SK-N-SH (cell line): ENCODE measurements at regions not wholly inside any gene's neighbourhood (a gene's known extent, or its start where the extent isn't known, plus 50 kb on each side); places are given as distances from the start of the nearest gene placed in this dataset.

Experiments
- CTCF ChIA-PET: fragments of 300-600, 350-600 bp; formaldehyde crosslinking; extraction: SDS; loops from one replicate; lab custom pipeline; 2021; lab: Yijun Ruan, JAX
- POLR2A ChIA-PET: fragments of 350-600 bp; sonication (Branson Sonifier 250); formaldehyde crosslinking; extraction: SDS; loops from one replicate; lab custom pipeline; 2020; ENCODE audit warnings: antibody characterized with exemption, inconsistent platforms; lab: Yijun Ruan, JAX
- DNase-seq: peaks from one replicate; pipeline ENCODE4 v3.0.0; 2012
- H2AFZ ChIP-seq: fragments of 200-600 bp; sonication (generic); 2 replicates; pipeline ENCODE4 v1.8.1; 2016; ENCODE audit warnings: antibody characterized with exemption, mild to moderate bottlenecking, low read depth
- H3F3A ChIP-seq: fragments of 200-600 bp; sonication (generic); replicated peaks from 2 replicates; pipeline ENCODE3; 2016; ENCODE audit warnings: antibody characterized with exemption, mild to moderate bottlenecking; ENCODE audit not compliant: insufficient read depth
- H3K27ac ChIP-seq, 2 experiments: fragments of 200-500 bp in 1 of 2; fragments of 200-600 bp in 1 of 2; sonication (Bioruptor generic) in 1 of 2; sonication (generic), shearing (Covaris generic) in 1 of 2; 2 replicates each; pipeline versions ENCODE4 v1.5.1 to v1.6.1; 2014 to 2016; ENCODE audit warnings: low read depth in 2 of 2, inconsistent platforms in 1 of 2, low read length in 1 of 2, mild to moderate bottlenecking in 1 of 2, mixed read lengths in 1 of 2
- H3K27me3 ChIP-seq: fragments of 200-600 bp; sonication (generic), shearing (Covaris generic); 2 replicates; pipeline ENCODE4 v1.6.1; 2016; ENCODE audit warnings: mixed run types; ENCODE audit not compliant: insufficient read depth
- H3K36me3 ChIP-seq, 2 experiments: fragments of 200-500 bp in 1 of 2; fragments of 200-600 bp in 1 of 2; sonication (Bioruptor generic) in 1 of 2; sonication (generic) in 1 of 2; replicated peaks in 1 of 2; 2 replicates each; pipeline versions ENCODE3 to v1.5.1; 2014 to 2016; ENCODE audit warnings: low read length in 1 of 2, mild to moderate bottlenecking in 1 of 2; ENCODE audit not compliant: insufficient read depth in 2 of 2, control insufficient read depth in 1 of 2
- H3K4me1 ChIP-seq, 2 experiments: fragments of 200-500 bp in 1 of 2; fragments of 200-600 bp in 1 of 2; sonication (Bioruptor generic) in 1 of 2; sonication (generic), shearing (Covaris generic) in 1 of 2; 2 replicates each; pipeline versions ENCODE4 v1.5.1 to v1.6.1; 2014 to 2016; ENCODE audit warnings: low read depth in 1 of 2, low read length in 1 of 2, mixed run types in 1 of 2; ENCODE audit not compliant: insufficient read depth in 2 of 2, control insufficient read depth in 1 of 2
- H3K4me2 ChIP-seq: fragments of 200-600 bp; sonication (generic), shearing (Covaris generic); 2 replicates; pipeline ENCODE4 v1.6.1; 2017; ENCODE audit warnings: mixed run types
- H3K4me3 ChIP-seq, 2 experiments: fragments of 200-500 bp in 1 of 2; fragments of 200-600 bp in 1 of 2; sonication (Bioruptor generic) in 1 of 2; sonication (generic), shearing (Covaris generic) in 1 of 2; 2 replicates each; pipeline versions ENCODE4 v1.5.1 to v1.8.1; 2014 to 2016; ENCODE audit warnings: low read depth in 2 of 2, inconsistent platforms in 1 of 2, low read length in 1 of 2, mild to moderate bottlenecking in 1 of 2, mixed read lengths in 1 of 2, moderate library complexity in 1 of 2
- H3K79me2 ChIP-seq: fragments of 200-600 bp; sonication (generic); 2 replicates; pipeline ENCODE4 v1.8.1; 2017; ENCODE audit warnings: mild to moderate bottlenecking; ENCODE audit not compliant: insufficient read depth
- H3K9ac ChIP-seq: fragments of 200-600 bp; sonication (generic); 2 replicates; pipeline ENCODE4 v1.6.1; 2017; ENCODE audit warnings: mixed run types
- H3K9me2 ChIP-seq: fragments of 200-600 bp; sonication (generic); 2 replicates; pipeline ENCODE4 v1.6.1; 2017; ENCODE audit warnings: mixed run types
- H3K9me3 ChIP-seq: fragments of 200-600 bp; sonication (generic); 2 replicates; pipeline ENCODE4 v1.6.1; 2017; ENCODE audit warnings: mixed run types, mild to moderate bottlenecking, moderate library complexity
- H4K20me1 ChIP-seq: fragments of 200-600 bp; sonication (generic); 2 replicates; pipeline ENCODE4 v1.6.1; 2017; ENCODE audit warnings: mild to moderate bottlenecking, mixed run types; ENCODE audit not compliant: insufficient read depth
- CHD2 ChIP-seq: fragments of 150-350 bp; IDR thresholded peaks from 2 replicates; pipeline ENCODE4 v1.6.1; 2018; ENCODE audit warnings: low read length; ENCODE audit not compliant: partially characterized antibody
- EP300 ChIP-seq, 2 experiments: IDR thresholded peaks; 2 replicates each; pipeline versions ENCODE4 v1.4.0 to v1.6.1; 2012; ENCODE audit warnings: borderline replicate concordance in 1 of 2, low read depth in 1 of 2, low read length in 1 of 2
- EZH2phosphoT487 ChIP-seq: fragments of 200-600 bp; sonication (generic); IDR thresholded peaks from 2 replicates; pipeline ENCODE4 v1.6.1; 2017; ENCODE audit warnings: low read depth, mixed run types, mild to moderate bottlenecking, antibody characterized with exemption, moderate library complexity, borderline replicate concordance
- FOSL2 ChIP-seq: IDR thresholded peaks from 2 replicates; pipeline ENCODE4 v1.4.0; 2012; ENCODE audit warnings: low read depth, mild to moderate bottlenecking, moderate library complexity, borderline replicate concordance
- FOXJ3 ChIP-seq: sonication (generic); formaldehyde crosslinking; IDR thresholded peaks from 2 replicates; pipeline ENCODE4 v1.5.1; 2020; ENCODE audit warnings: mild to moderate bottlenecking, missing genetic modification reagents
- FOXM1 ChIP-seq: IDR thresholded peaks from 2 replicates; pipeline ENCODE4 v1.4.0; 2012; ENCODE audit warnings: low read depth, mild to moderate bottlenecking
- GABPA ChIP-seq: IDR thresholded peaks from 2 replicates; pipeline ENCODE4 v1.4.0; 2012; ENCODE audit warnings: low read depth, mild to moderate bottlenecking
- JUND ChIP-seq: IDR thresholded peaks from 2 replicates; pipeline ENCODE4 v1.4.0; 2012
- MXI1 ChIP-seq: IDR thresholded peaks from 2 replicates; pipeline ENCODE4 v1.6.1; 2012; ENCODE audit warnings: mild to moderate bottlenecking, low read depth, low read length, improper control_type of control experiment
- POLR2AphosphoS5 ChIP-seq: IDR thresholded peaks from 2 replicates; pipeline ENCODE4 v1.6.1; 2012; ENCODE audit warnings: low read depth, low read length
- RAD21 ChIP-seq: IDR thresholded peaks from 2 replicates; pipeline ENCODE4 v1.6.1; 2012; ENCODE audit warnings: mild to moderate bottlenecking, low read length
- RCOR1 ChIP-seq: fragments of 150-350 bp; IDR thresholded peaks from 2 replicates; pipeline ENCODE4 v1.6.1; 2017; ENCODE audit warnings: antibody characterized with exemption, low read length
- RFX5 ChIP-seq: IDR thresholded peaks from 2 replicates; pipeline ENCODE4 v1.6.1; 2012; ENCODE audit warnings: mild to moderate bottlenecking, improper control_type of control experiment, low read length
- RXRA ChIP-seq: IDR thresholded peaks from 2 replicates; pipeline ENCODE4 v1.4.0; 2012; ENCODE audit warnings: low read depth, mild to moderate bottlenecking, borderline replicate concordance
- SIN3A ChIP-seq: IDR thresholded peaks from 2 replicates; pipeline ENCODE4 v1.6.1; 2012; ENCODE audit warnings: low read depth, mild to moderate bottlenecking, low read length, moderate library complexity, borderline replicate concordance
- SMC3 ChIP-seq: IDR thresholded peaks from 2 replicates; pipeline ENCODE4 v1.6.1; 2012; ENCODE audit warnings: low read depth, low read length, improper control_type of control experiment
- TEAD4 ChIP-seq: IDR thresholded peaks from 2 replicates; pipeline ENCODE4 v1.4.0; 2012; ENCODE audit warnings: mild to moderate bottlenecking, borderline replicate concordance; ENCODE audit not compliant: insufficient read depth
- YY1 ChIP-seq: IDR thresholded peaks from 2 replicates; pipeline ENCODE4 v1.4.0; 2012; ENCODE audit warnings: low read depth, mild to moderate bottlenecking
- WGBS: methylation state at CpG from one replicate; pipeline ENCODE4 v1.1.6; 2017; ENCODE audit warnings: low lambda C conversion rate; 5-methylcytosine and 5-hydroxymethylcytosine counted together
- TF ChIP-seq, protein P1 (sequence below): IDR thresholded peaks from 2 replicates; pipeline ENCODE4 v1.4.0; 2012; ENCODE audit warnings: low read depth, borderline replicate concordance
- TF ChIP-seq, protein P2 (sequence below): IDR thresholded peaks from 2 replicates; pipeline ENCODE4 v1.4.0; 2012; ENCODE audit warnings: low read depth

DNA sequence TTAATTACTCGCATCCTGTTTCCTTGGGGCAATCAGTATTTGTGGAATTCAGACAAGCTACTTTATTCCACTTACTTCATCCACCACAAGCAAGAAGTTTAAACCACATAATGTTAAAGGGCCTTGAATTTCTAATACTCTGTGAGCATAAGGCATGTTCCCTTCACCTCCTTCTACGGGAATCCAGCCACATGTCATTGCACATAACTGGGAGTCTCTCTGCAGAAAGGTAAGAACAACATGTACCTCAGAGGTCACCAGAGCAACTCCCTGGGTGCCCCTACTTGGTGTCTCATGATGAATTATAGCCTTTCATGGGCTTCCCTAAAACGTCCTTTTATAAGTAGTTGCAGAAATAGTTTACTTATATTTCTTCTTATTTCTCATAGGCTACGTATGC lies 553.2 kb downstream of the DTWD2 start:
- H3F3A ChIP-seq: no peaks in the 10 kb centered on the region
- no peaks in the 10 kb centered on the region for H3K9me2 ChIP-seq
- no peaks in the 10 kb centered on the region for H4K20me1 ChIP-seq
- no peak overlapping the region for H2AFZ ChIP-seq
- ChIA-PET CTCF (no interaction called here), POLR2A (no interaction called here)
- H3K27ac ChIP-seq: no peak overlapping the region
- TF ChIP-seq TEAD4 (no peak), YY1 (no peak), MXI1 (no peak), JUND (no peak), FOSL2 (no peak), SMC3 (no peak), CHD2 (no peak), EZH2phosphoT487 (no peak), GABPA (no peak), FOXM1 (no peak), RXRA (no peak), FOXJ3 (no peak), RCOR1 (no peak)
- no peaks in the 10 kb centered on the region for H3K4me1 ChIP-seq
- no peaks in the 10 kb centered on the region; the same call in 1 of the 2 replicates for H3K9me3 ChIP-seq
- H3K79me2 ChIP-seq: no peaks in the 10 kb centered on the region
- H3K36me3 ChIP-seq: no peaks in the 10 kb centered on the region
- DNase-seq: no peak
- H3K4me2 ChIP-seq: no peak overlapping the region
- 42% methylated on average over 4 of the region's 4 CpGs for WGBS
- H3K27me3 ChIP-seq: no peaks in the 10 kb centered on the region
- no peak overlapping the region for H3K4me3 ChIP-seq
- H3K9ac ChIP-seq: no peak overlapping the region

DNA sequence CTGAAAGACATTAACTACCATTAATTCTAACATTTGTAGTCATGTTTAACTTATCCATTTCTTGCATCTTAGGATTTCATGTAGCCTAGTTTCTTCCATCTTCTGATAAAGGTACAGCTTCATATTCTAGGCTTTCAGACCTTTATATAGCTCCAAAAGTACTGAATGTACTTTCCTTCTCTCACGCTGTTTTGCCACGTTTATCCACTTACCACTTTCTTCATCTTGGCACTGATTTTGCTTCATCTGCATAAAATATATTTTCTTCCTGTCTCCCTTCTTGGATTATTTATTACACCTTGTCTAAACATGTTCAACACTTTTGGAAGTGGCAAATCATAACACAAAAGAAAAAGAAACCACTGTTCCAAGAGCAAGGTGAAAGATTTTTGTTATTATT lies 553.8 kb downstream of the DTWD2 start:
- Histone ChIP-seq H2AFZ (no peak overlapping the region), H3F3A (no peaks in the 10 kb centered on the region), H3K27ac (no peak overlapping the region), H3K79me2 (no peaks in the 10 kb centered on the region), H4K20me1 (no peaks in the 10 kb centered on the region), H3K27me3 (no peaks in the 10 kb centered on the region), H3K4me3 (no peak overlapping the region), H3K4me1 (no peaks in the 10 kb centered on the region), H3K9me3 (no peaks in the 10 kb centered on the region; the same call in 1 of the 2 replicates), H3K9ac (no peak overlapping the region), H3K36me3 (no peaks in the 10 kb centered on the region), H3K4me2 (no peak overlapping the region), H3K9me2 (no peaks in the 10 kb centered on the region)
- WGBS: 25% methylated on average over 2 of the region's 2 CpGs
- CTCF ChIA-PET: no interaction called here
- POLR2A ChIA-PET: no interaction called here
- no peak for TF ChIP-seq MXI1
- no peak for TF ChIP-seq FOXM1
- no peak for TF ChIP-seq RAD21
- TF ChIP-seq, protein P1, sequence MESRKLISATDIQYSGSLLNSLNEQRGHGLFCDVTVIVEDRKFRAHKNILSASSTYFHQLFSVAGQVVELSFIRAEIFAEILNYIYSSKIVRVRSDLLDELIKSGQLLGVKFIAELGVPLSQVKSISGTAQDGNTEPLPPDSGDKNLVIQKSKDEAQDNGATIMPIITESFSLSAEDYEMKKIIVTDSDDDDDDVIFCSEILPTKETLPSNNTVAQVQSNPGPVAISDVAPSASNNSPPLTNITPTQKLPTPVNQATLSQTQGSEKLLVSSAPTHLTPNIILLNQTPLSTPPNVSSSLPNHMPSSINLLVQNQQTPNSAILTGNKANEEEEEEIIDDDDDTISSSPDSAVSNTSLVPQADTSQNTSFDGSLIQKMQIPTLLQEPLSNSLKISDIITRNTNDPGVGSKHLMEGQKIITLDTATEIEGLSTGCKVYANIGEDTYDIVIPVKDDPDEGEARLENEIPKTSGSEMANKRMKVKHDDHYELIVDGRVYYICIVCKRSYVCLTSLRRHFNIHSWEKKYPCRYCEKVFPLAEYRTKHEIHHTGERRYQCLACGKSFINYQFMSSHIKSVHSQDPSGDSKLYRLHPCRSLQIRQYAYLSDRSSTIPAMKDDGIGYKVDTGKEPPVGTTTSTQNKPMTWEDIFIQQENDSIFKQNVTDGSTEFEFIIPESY: no peak
- no peak for TF ChIP-seq SIN3A
- TF ChIP-seq EZH2phosphoT487: no peak
- no peak for TF ChIP-seq RCOR1
- TF ChIP-seq EP300 (IDR thresholded peaks at IDR 0.05; ENCODE audit: borderline replicate concordance in 1 of 2, low read depth in 1 of 2, low read length in 1 of 2): no peak
- TF ChIP-seq RXRA: no peak
- no peak for TF ChIP-seq POLR2AphosphoS5
- TF ChIP-seq RFX5: no peak
- TF ChIP-seq, protein P2, sequence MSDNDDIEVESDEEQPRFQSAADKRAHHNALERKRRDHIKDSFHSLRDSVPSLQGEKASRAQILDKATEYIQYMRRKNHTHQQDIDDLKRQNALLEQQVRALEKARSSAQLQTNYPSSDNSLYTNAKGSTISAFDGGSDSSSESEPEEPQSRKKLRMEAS: no peak
- TF ChIP-seq YY1: no peak
- no peak for DNase-seq
